Kidney epithelial cell (primary cell): ENCODE measurements at regions not wholly inside any gene's neighbourhood (a gene's known extent, or its start where the extent isn't known, plus 50 kb on each side); places are given as distances from the start of the nearest gene placed in this dataset.

Experiments
- DNase-seq: peaks from one replicate; pipeline ENCODE4 v3.0.0-alpha.2; 2010; ENCODE audit warnings: low read depth
- H3K27me3 ChIP-seq: 2 replicates; pipeline ENCODE4 v1.6.0; 2011; ENCODE audit warnings: low read length; ENCODE audit not compliant: control insufficient read depth, insufficient read depth
- H3K36me3 ChIP-seq: 2 replicates; pipeline ENCODE4 v1.5.1; 2011; ENCODE audit warnings: low read length; ENCODE audit not compliant: control insufficient read depth, insufficient read depth
- H3K4me3 ChIP-seq: 2 replicates; pipeline ENCODE4 v1.5.1; 2011; ENCODE audit warnings: low read depth, mild to moderate bottlenecking, control low read depth, low read length
- TF ChIP-seq, protein P1 (sequence below): IDR thresholded peaks from 2 replicates; pipeline ENCODE4 v1.5.1; 2011; ENCODE audit warnings: mild to moderate bottlenecking, moderate library complexity, low read length, control low read depth, inconsistent platforms; ENCODE audit not compliant: insufficient read depth, poor library complexity, severe bottlenecking

DNA sequence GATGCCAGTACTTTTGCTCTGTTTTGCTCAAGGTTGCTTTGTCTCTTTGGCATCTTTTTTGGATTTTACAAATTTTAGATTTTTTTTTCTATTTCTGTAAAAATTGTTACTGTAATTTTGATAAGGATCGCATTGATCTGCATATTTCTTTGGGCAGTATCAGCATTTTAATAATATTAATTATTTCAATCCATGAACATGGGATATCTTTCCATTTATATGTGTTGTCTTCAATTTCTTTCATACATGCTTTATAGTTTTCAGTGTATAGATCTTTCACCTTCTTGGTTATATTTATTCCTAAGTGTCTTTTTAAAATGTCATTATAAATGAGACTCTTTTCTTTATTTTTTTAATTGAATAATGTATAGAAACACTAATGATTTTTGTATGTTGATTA is 301.6 kb upstream of the SEMA3D start:
- TF ChIP-seq, protein P1, sequence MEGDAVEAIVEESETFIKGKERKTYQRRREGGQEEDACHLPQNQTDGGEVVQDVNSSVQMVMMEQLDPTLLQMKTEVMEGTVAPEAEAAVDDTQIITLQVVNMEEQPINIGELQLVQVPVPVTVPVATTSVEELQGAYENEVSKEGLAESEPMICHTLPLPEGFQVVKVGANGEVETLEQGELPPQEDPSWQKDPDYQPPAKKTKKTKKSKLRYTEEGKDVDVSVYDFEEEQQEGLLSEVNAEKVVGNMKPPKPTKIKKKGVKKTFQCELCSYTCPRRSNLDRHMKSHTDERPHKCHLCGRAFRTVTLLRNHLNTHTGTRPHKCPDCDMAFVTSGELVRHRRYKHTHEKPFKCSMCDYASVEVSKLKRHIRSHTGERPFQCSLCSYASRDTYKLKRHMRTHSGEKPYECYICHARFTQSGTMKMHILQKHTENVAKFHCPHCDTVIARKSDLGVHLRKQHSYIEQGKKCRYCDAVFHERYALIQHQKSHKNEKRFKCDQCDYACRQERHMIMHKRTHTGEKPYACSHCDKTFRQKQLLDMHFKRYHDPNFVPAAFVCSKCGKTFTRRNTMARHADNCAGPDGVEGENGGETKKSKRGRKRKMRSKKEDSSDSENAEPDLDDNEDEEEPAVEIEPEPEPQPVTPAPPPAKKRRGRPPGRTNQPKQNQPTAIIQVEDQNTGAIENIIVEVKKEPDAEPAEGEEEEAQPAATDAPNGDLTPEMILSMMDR, result no peak
- no peaks in the 10 kb centered on the region for H3K36me3 ChIP-seq
- no peak overlapping the region for H3K4me3 ChIP-seq
- no peaks in the 10 kb centered on the region for H3K27me3 ChIP-seq
- DNase-seq, result no peak

DNA sequence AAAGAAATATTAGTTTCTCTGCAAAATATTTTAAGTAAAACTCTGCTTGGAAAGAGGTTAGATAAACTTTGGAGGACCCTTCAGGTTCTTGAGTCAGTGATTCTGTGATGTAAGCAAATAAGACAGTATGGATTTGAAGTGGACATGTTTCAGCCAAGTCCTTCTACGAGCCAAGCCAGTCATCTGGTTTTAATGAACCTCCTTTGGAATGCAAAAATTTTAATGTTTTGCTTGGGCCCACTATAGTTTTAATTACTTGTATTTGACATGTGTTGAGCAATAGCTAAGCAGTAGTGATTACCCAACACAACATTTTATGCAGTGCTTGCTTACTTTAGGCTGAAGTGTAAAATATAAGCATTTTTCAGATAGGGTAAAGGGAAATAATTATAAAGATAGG is 296.3 kb upstream of the SEMA3D start:
- DNase-seq, result no peak
- H3K27me3 ChIP-seq, result no peaks in the 10 kb centered on the region
- TF ChIP-seq, protein P1, result no peak

DNA sequence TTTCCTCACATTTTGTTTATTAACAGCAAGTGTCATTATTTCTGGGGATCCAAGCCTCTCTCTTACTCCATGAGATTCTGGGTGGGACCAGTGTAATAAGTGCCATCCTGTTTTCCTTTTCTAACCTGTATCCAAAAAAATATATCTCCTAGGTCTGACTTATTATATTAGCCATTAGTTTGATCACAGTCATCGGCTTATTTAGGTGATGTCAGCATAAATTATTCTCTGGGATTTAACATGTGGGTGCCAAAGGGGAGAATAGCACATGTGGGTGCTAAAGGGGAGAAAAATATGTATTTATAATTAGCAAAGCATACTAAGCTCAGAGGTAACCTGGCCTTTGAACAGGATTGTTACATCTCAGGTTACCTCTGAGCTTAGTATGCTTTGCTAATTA is 293.8 kb upstream of the SEMA3D start:
- Histone ChIP-seq H3K36me3 (no peaks in the 10 kb centered on the region), H3K27me3 (no peaks in the 10 kb centered on the region), H3K4me3 (no peak overlapping the region)
- TF ChIP-seq, protein P1, result no peak
- DNase-seq, result no peak

More for the DNA sequence above, 296.3 kb upstream of the SEMA3D start:
- Histone ChIP-seq H3K4me3 (no peak overlapping the region), H3K36me3 (no peaks in the 10 kb centered on the region)

DNA sequence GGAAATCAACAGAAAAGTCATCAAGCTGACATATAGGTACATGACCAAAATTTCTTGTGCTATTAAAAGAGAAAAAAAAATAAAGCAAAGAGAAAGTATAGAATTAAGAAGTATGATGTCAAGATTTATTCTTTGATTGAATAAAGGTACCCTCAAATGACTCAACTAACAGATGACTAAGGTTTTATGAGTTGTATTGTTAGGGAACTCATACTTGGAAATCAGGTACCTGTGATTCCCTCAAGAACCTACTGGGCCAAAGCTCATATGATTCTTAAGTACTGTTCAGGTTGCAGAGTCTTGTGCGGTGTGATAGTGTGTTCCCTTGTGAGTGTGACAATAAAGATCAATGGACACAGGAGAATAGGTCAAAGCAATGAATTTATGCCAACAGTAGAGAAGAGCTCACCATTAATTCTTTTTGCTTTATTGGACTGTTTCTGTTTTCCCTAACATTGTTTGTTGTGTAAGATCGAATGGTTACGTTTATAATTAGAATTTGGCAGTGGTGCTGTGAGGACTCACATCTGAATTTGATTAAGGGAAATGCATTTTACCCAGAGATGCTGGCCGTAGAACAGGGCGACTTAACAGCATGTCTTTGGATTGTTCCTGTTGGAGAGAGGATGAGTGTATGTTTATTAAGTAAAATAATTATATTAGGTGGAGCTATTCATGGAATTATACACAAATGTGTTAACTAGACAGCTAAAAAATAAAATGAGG is 293.2 kb upstream of the SEMA3D start:
- no peak for DNase-seq

DNA sequence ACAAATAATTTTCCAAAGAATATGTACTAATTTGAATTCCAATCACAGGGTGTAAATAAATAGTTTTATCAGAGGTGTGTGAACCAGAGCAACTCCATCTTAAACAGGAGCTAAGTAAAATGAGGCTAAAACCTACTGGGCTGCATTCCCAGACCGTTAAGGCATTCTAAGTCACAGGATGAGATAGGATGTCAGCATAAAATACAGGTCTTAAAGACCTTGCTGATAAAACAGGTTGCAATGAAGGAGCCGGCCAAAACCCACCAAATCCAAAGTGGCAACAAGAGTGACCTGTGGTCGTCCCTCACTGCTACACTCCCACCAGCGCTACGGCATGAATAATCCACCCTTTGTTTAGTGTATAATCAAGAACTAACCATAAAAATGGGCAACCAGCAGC is 291.7 kb upstream of the SEMA3D start:
- TF ChIP-seq, protein P1, result no peak
- DNase-seq, result no peak
- H3K27me3 ChIP-seq, result no peaks in the 10 kb centered on the region
- H3K4me3 ChIP-seq, result no peak overlapping the region
- no peaks in the 10 kb centered on the region for H3K36me3 ChIP-seq

More for the DNA sequence above, 293.2 kb upstream of the SEMA3D start:
- no peaks in the 10 kb centered on the region for H3K27me3 ChIP-seq
- no peak overlapping the region for H3K4me3 ChIP-seq
- TF ChIP-seq, protein P1, result no peak
- no peaks in the 10 kb centered on the region for H3K36me3 ChIP-seq

DNA sequence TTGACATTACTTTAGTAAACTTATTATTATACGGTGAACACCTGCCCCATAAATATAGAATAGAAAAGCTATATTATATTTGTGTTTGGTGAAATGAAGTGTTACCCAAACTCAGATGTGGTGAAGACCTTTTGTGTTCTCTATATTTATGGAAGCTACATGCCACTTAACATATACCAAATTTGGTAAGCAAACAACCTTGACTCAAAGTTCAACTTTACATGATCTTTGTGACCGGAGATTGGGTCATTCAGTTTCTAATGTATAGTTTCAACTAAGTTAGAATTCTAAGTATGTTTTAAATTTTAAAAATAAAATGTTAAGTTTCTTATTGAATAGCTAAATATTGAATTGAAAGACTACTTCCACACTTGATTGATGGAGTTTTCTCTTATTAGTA is 288.6 kb upstream of the SEMA3D start:
- Histone ChIP-seq H3K36me3 (no peaks in the 10 kb centered on the region), H3K27me3 (no peaks in the 10 kb centered on the region), H3K4me3 (no peak overlapping the region)
- TF ChIP-seq, protein P1, result no peak
- no peak for DNase-seq
